Calu3 (cell line): ENCODE measurements at regions not wholly inside any gene's neighbourhood (a gene's known extent, or its start where the extent isn't known, plus 50 kb on each side); places are given as distances from the start of the nearest gene placed in this dataset.

Experiments used
- BruUV-seq: library from RNA; stranded (reverse); fragments of 400-500 nt; replicated peaks from 2 replicates; lab custom pipeline; 2021; lab: Mats Ljungman, UMichigan
- CTCF ChIA-PET: fragments of 300-600 bp; sonication (Branson Sonifier 250); formaldehyde crosslinking; loops from one replicate; lab custom pipeline; 2022; ENCODE audit warnings: antibody characterized with exemption; lab: Charles Lee
- DNase-seq: peaks from one replicate; pipeline ENCODE4 v3.0.0; 2022
- H3K27ac Mint-ChIP-seq: one replicate; pipeline ENCODE4 v1.8.0; 2022; ENCODE audit warnings: mixed read lengths; ENCODE audit not compliant: unreplicated experiment
- H3K27me3 Mint-ChIP-seq: one replicate; pipeline ENCODE4 v1.8.0; 2022; ENCODE audit warnings: mixed read lengths; ENCODE audit not compliant: unreplicated experiment
- H3K36me3 Mint-ChIP-seq: one replicate; pipeline ENCODE4 v1.8.0; 2022; ENCODE audit warnings: mild to moderate bottlenecking, moderate library complexity, mixed read lengths; ENCODE audit not compliant: insufficient read depth, unreplicated experiment
- H3K4me1 Mint-ChIP-seq: one replicate; pipeline ENCODE4 v1.8.0; 2022; ENCODE audit warnings: mild to moderate bottlenecking, low read depth, mixed read lengths; ENCODE audit not compliant: unreplicated experiment
- H3K4me3 Mint-ChIP-seq: one replicate; pipeline ENCODE4 v1.8.0; 2022; ENCODE audit warnings: mild to moderate bottlenecking, low read depth, moderate library complexity, mixed read lengths; ENCODE audit not compliant: unreplicated experiment
- H3K9me3 Mint-ChIP-seq: one replicate; pipeline ENCODE4 v1.8.0; 2022; ENCODE audit warnings: low read depth, mixed read lengths; ENCODE audit not compliant: unreplicated experiment
- intact Hi-C: fragments of 100-400 bp; cut with micrococcal nuclease; formaldehyde crosslinking; loops from one replicate; pipeline ENCODE4 v1.10.0; 2022; ENCODE audit not compliant: unreplicated experiment
- TF ChIP-seq, protein P1 (sequence below): fragments of 200-600 bp; IDR thresholded peaks from one replicate; pipeline ENCODE4 v1.8.0; 2022; ENCODE audit warnings: antibody characterized with exemption; ENCODE audit not compliant: unreplicated experiment

DNA sequence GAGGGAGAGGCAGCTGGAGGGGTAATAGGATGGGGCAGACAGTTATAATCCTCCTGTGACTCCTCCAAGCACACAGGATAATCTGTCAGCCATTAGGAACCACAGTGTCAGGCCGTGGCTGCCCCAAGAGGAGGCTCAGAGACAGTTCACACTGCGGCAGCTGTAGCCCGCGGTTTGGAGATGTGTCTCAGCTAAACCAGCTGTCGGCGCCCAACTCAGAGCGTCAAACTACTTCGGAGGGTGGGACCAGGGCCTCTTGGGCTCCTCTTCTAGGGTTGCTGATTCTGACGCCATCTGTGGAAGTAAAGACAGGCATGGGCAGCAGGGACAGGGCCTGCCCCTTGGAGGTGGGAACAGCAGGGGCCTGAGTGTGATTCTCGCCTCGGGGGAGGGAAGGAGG is 309.8 kb downstream of the CDC5L start:
- Mint-ChIP-seq H3K27ac (no peak overlapping the region), H3K4me1 (no peaks in the 10 kb centered on the region), H3K36me3 (no peaks in the 10 kb centered on the region), H3K9me3 (no peaks in the 10 kb centered on the region), H3K4me3 (no peak overlapping the region), H3K27me3 (peaks cover 60% of the 10 kb centered on the region)
- TF ChIP-seq, protein P1, sequence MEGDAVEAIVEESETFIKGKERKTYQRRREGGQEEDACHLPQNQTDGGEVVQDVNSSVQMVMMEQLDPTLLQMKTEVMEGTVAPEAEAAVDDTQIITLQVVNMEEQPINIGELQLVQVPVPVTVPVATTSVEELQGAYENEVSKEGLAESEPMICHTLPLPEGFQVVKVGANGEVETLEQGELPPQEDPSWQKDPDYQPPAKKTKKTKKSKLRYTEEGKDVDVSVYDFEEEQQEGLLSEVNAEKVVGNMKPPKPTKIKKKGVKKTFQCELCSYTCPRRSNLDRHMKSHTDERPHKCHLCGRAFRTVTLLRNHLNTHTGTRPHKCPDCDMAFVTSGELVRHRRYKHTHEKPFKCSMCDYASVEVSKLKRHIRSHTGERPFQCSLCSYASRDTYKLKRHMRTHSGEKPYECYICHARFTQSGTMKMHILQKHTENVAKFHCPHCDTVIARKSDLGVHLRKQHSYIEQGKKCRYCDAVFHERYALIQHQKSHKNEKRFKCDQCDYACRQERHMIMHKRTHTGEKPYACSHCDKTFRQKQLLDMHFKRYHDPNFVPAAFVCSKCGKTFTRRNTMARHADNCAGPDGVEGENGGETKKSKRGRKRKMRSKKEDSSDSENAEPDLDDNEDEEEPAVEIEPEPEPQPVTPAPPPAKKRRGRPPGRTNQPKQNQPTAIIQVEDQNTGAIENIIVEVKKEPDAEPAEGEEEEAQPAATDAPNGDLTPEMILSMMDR = no peak
- CTCF ChIA-PET = no interaction called here
- BruUV-seq = no TSS peak
- no peak for DNase-seq
- intact Hi-C loops = no loop called here

DNA sequence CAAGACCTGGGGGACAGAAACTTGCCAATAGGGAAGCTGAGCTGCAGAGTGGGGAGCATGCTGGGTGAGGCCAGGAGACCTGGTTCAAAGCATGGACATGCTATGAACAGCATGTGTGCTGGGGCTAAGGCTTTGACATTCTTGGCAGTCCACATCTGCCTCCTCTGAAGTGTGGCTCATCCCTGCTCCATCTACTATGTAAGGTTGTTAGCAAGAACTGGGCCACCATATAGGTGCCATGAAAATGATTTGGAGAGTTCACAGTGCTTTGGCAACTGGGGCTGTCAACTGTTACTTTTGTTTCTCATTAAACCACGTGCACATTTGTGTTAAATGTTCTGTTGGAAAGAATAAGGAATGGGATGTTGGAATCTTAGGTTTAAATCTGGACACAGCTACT is 311.1 kb downstream of the CDC5L start:
- H3K4me3 Mint-ChIP-seq = no peak overlapping the region
- CTCF ChIA-PET = no interaction called here
- no peaks in the 10 kb centered on the region for H3K36me3 Mint-ChIP-seq
- TF ChIP-seq, protein P1 = no peak
- DNase-seq = no peak
- no TSS peak for BruUV-seq
- H3K27ac Mint-ChIP-seq = no peak overlapping the region
- no peaks in the 10 kb centered on the region for H3K9me3 Mint-ChIP-seq
- intact Hi-C loops = no loop called here
- H3K27me3 Mint-ChIP-seq = peaks cover 64% of the 10 kb centered on the region
- no peaks in the 10 kb centered on the region for H3K4me1 Mint-ChIP-seq

DNA sequence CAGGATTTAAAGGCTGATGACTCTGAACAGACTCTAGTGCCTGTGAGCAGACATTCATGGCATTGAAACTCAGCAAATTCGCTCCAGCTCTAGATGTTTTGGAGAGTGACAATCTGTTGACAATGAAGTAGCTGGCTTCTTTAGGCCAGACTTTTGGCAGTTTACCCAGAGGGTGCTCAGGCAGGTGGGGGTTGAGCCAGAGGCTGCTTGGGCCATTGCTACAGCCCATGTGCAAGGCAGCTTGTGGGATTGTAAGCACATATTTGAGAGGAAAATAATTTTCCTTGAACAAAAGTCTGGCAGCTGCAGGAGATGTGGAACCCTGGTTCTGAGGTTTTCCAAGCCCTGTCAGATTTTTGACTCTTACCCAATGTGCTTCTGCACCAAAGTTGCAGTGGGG is 311.6 kb downstream of the CDC5L start:
- CTCF ChIA-PET = no interaction called here
- DNase-seq = no peak
- TF ChIP-seq, protein P1 = no peak
- BruUV-seq = no TSS peak
- H3K9me3 Mint-ChIP-seq = no peaks in the 10 kb centered on the region
- intact Hi-C loops = no loop called here
- no peaks in the 10 kb centered on the region for H3K4me1 Mint-ChIP-seq
- no peaks in the 10 kb centered on the region for H3K36me3 Mint-ChIP-seq
- no peak overlapping the region for H3K4me3 Mint-ChIP-seq
- peaks cover 68% of the 10 kb centered on the region for H3K27me3 Mint-ChIP-seq
- H3K27ac Mint-ChIP-seq = no peak overlapping the region

DNA sequence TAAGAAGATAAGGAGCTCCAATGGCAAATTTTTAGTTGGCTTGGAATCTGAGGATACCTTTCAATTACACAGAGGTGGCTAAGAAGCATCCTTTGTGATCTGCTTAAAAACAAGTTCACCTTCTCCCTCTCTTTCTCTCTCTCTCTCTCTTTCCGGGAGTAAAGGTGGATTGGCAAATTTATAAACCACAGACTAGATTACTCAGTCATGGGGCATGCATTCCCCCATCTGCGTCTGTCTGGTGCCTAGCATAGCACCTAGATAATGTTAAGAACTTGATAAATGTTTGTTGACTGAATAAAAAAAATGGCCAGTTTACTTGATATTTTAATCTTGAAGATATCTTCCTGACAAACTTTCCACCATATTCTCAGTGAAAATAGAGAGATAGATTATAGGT is 312.3 kb downstream of the CDC5L start:
- no peak for DNase-seq
- Mint-ChIP-seq H3K9me3 (no peaks in the 10 kb centered on the region), H3K36me3 (no peaks in the 10 kb centered on the region), H3K4me3 (no peak overlapping the region), H3K4me1 (no peaks in the 10 kb centered on the region), H3K27me3 (peaks cover 74% of the 10 kb centered on the region), H3K27ac (no peak overlapping the region)
- TF ChIP-seq, protein P1 = no peak
- CTCF ChIA-PET = no interaction called here
- intact Hi-C loops = no loop called here
- no TSS peak for BruUV-seq

DNA sequence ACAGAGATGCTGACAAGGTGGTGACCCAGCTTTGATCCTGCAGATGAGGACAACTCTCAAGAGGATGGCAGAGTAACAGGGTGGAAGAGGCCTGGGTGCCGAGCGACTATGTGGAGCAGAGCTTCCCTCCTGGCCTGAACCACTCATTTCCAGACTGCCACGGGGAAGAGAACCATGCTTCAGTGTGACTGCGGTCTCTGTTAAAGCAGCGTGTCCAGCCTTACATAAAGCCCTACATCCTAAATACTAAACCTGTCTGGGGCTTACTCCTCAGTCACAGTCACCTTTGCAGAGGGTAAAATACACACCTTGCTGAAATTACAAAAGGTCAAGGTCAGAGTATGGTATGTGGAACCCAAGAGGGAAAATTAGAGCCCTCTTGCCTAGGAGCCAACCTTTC is 312.9 kb downstream of the CDC5L start:
- DNase-seq = no peak
- TF ChIP-seq, protein P1 = no peak
- H3K4me1 Mint-ChIP-seq = no peaks in the 10 kb centered on the region
- no peak overlapping the region for H3K4me3 Mint-ChIP-seq
- no peaks in the 10 kb centered on the region for H3K9me3 Mint-ChIP-seq
- intact Hi-C loops = no loop called here
- peaks cover 74% of the 10 kb centered on the region for H3K27me3 Mint-ChIP-seq
- CTCF ChIA-PET = no interaction called here
- H3K36me3 Mint-ChIP-seq = no peaks in the 10 kb centered on the region
- no TSS peak for BruUV-seq
- no peak overlapping the region for H3K27ac Mint-ChIP-seq
